Body of pancreas (tissue), 4 donors: ENCODE measurements at regions not wholly inside any gene's neighbourhood (a gene's known extent, or its start where the extent isn't known, plus 50 kb on each side); places are given as distances from the start of the nearest gene placed in this dataset.

Experiments used
- ATAC-seq: fragments of 150-250 bp; one replicate; pipeline ENCODE4 v1.9.1; 2016
- DNase-seq, 4 donors: peaks; one replicate each; pipeline ENCODE4 v3.0.0-alpha.2; 2019
- H3K27ac ChIP-seq, 4 donors: fragments of 200-600 bp; sonication (generic); 1 replicate in 3 of 4; 2 replicates in 1 of 4; pipeline versions ENCODE4 v1.5.1 to v1.6.1; 2016 to 2019; ENCODE audit warnings: mild to moderate bottlenecking in 1 of 4, mixed read lengths in 1 of 4, moderate library complexity in 1 of 4
- H3K27me3 ChIP-seq, 2 donors: fragments of 200-600 bp; sonication (generic); one replicate each; pipeline ENCODE4 v1.6.0; 2016; ENCODE audit warnings: mild to moderate bottlenecking in 1 of 2
- H3K36me3 ChIP-seq, 2 donors: fragments of 200-600 bp; sonication (generic); replicated peaks in 1 of 2; 2 replicates each; pipeline ENCODE4 v1.5.1; 2016; ENCODE audit warnings: low read depth in 2 of 2; ENCODE audit not compliant: insufficient read depth in 1 of 2
- H3K4me1 ChIP-seq: fragments of 200-600 bp; sonication (generic); one replicate; pipeline ENCODE4 v1.6.0; 2016
- H3K4me3 ChIP-seq, 2 donors: fragments of 200-600 bp; sonication (generic); 1 replicate in 1 of 2; 2 replicates in 1 of 2; pipeline ENCODE4 v1.5.1; 2016 to 2019
- H3K9me3 ChIP-seq, 3 donors: fragments of 200-600 bp; sonication (generic); 1 replicate in 2 of 3; 2 replicates in 1 of 3; pipeline ENCODE4 v1.5.1; 2016
- CTCF ChIP-seq, 7 experiments: fragments of 450-650 bp in 4 of 7; fragments of 200-600 bp in 3 of 7; sonication (generic) in 3 of 7; IDR thresholded peaks; one replicate each; pipeline ENCODE4 v1.5.1; 2016 to 2019; ENCODE audit warnings: antibody characterized with exemption in 7 of 7
- POLR2A ChIP-seq, 3 donors: fragments of 450-650 bp; IDR thresholded peaks; one replicate each; pipeline ENCODE4 v1.6.1; 2016; ENCODE audit warnings: antibody characterized with exemption in 3 of 3, mild to moderate bottlenecking in 2 of 3
- WGBS, 2 donors: methylation state at CpG; one replicate each; pipeline ENCODE4 v1.1.5; 2017; 5-methylcytosine and 5-hydroxymethylcytosine counted together
- intact Hi-C: fragments of 100-400 bp; cut with DNase I; formaldehyde crosslinking; loops from one replicate; pipeline ENCODE4 v1.15.1; 2023

GRCh38 chr18:42559069-42559690, 556.3 kb downstream of the RIT2 start:
- Histone ChIP-seq H3K4me3 (no peak overlapping the region), H3K4me1 (no peaks in the 10 kb centered on the region), H3K36me3 (no peaks in the 10 kb centered on the region), H3K27me3 (no peaks in the 10 kb centered on the region), H3K9me3 (no peaks in the 10 kb centered on the region), H3K27ac (no peak overlapping the region)
- WGBS, 2 donors, result 25 to 30% methylated on average over 2 of the region's 2 CpGs
- TF ChIP-seq POLR2A (IDR thresholded peaks at IDR 0.05) (no peak), CTCF (IDR thresholded peaks at IDR 0.05) (no peak)
- no peak for DNase-seq
- ATAC-seq, result no peak
- intact Hi-C loops, result no loop called here

- 21 to 31% methylated on average over 1 of the region's 1 CpG for WGBS, 2 donors
- H3K9me3 ChIP-seq, result no peaks in the 10 kb centered on the region
- TF ChIP-seq POLR2A (IDR thresholded peaks at IDR 0.05) (no peak), CTCF (IDR thresholded peaks at IDR 0.05) (no peak)
- no peak overlapping the region for H3K27ac ChIP-seq
- intact Hi-C loops, result no loop called here
- H3K4me3 ChIP-seq, result no peak overlapping the region
- H3K4me1 ChIP-seq, result no peaks in the 10 kb centered on the region
- ATAC-seq (no peak), DNase-seq (no peak)
- no peaks in the 10 kb centered on the region for H3K36me3 ChIP-seq
- no peaks in the 10 kb centered on the region for H3K27me3 ChIP-seq
Observed at GRCh38 chr18:42561521-42561920, 554.0 kb downstream of the RIT2 start.

GRCh38 chr18:42563995-42564394, 551.5 kb downstream of the RIT2 start:
- intact Hi-C loops, result no loop called here
- no peaks in the 10 kb centered on the region for H3K27me3 ChIP-seq
- H3K4me3 ChIP-seq, result no peak overlapping the region
- H3K36me3 ChIP-seq, result no peaks in the 10 kb centered on the region
- H3K27ac ChIP-seq, result no peak overlapping the region
- DNase-seq (no peak), ATAC-seq (no peak)
- H3K9me3 ChIP-seq, result no peaks in the 10 kb centered on the region
- no peaks in the 10 kb centered on the region for H3K4me1 ChIP-seq
- TF ChIP-seq CTCF (IDR thresholded peaks at IDR 0.05) (no peak), POLR2A (IDR thresholded peaks at IDR 0.05) (no peak)
- 45 to 47% methylated on average over 3 of the region's 3 CpGs for WGBS, 2 donors

DNA sequence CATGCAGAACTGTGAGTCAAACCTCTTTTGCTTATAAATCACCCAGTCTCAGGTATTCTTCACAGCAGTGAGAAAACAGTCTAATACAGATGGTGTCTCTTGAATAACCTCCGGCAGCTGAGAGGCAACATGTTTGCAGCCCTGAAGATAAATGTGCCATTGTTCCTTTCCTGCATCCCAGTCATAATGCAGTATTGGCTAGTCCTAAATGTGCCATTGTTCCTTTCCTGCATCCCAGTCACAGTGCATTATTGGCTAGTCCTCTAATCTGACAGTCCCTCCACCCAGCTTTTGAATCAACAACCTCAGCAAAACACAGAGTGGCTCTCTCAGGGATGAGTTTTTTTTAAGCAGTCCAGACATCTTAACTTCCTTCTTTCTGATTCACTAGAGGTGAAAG, 550.7 kb downstream of the RIT2 start:
- no peak for TF ChIP-seq POLR2A (IDR thresholded peaks at IDR 0.05)
- TF ChIP-seq CTCF (IDR thresholded peaks at IDR 0.05), result no peak
- H3K4me1 ChIP-seq, result no peaks in the 10 kb centered on the region
- WGBS, 2 donors, result 22 to 33% methylated on average over 1 of the region's 1 CpG
- ATAC-seq (no peak), DNase-seq (no peak)
- H3K9me3 ChIP-seq, result no peaks in the 10 kb centered on the region
- H3K36me3 ChIP-seq, result no peaks in the 10 kb centered on the region
- no peak overlapping the region for H3K4me3 ChIP-seq
- intact Hi-C loops, result no loop called here
- H3K27ac ChIP-seq, result no peak overlapping the region
- H3K27me3 ChIP-seq, result no peaks in the 10 kb centered on the region

GRCh38 chr18:42568773-42569172, 546.7 kb downstream of the RIT2 start:
- Histone ChIP-seq H3K9me3 (no peaks in the 10 kb centered on the region), H3K4me1 (no peaks in the 10 kb centered on the region), H3K4me3 (no peak overlapping the region), H3K27me3 (no peaks in the 10 kb centered on the region), H3K27ac (no peak overlapping the region), H3K36me3 (no peaks in the 10 kb centered on the region)
- WGBS, 2 donors, result 89 to 91% methylated on average over 2 of the region's 2 CpGs
- intact Hi-C loops, result no loop called here
- no peak for TF ChIP-seq CTCF (IDR thresholded peaks at IDR 0.05)
- TF ChIP-seq POLR2A (IDR thresholded peaks at IDR 0.05), result no peak
- ATAC-seq, result no peak
- DNase-seq, result no peak
